Stimulated activated CD4-positive, alpha-beta T cell treated with anti-CD3 and anti-CD28 coated beads, Interleukin-2, amount 100 ng/mL, for 4 hours (primary cell): ENCODE measurements at regions not wholly inside any gene's neighbourhood (a gene's known extent, or its start where the extent isn't known, plus 50 kb on each side); places are given as distances from the start of the nearest gene placed in this dataset.
"Not testable (repeated sequence)": the region's sequence is repeated elsewhere in the genome, so short reads cannot be mapped to it uniquely, and the experiment has no call there.

Experiments used
- DNase-seq: peaks from one replicate; pipeline ENCODE4 v3.0.0-alpha.2; 2020; ENCODE audit warnings: low read depth

GRCh38 chr16:47858333-47858982 lies 297.3 kb downstream of the ABCC12 start:
- DNase-seq = no peak

DNA sequence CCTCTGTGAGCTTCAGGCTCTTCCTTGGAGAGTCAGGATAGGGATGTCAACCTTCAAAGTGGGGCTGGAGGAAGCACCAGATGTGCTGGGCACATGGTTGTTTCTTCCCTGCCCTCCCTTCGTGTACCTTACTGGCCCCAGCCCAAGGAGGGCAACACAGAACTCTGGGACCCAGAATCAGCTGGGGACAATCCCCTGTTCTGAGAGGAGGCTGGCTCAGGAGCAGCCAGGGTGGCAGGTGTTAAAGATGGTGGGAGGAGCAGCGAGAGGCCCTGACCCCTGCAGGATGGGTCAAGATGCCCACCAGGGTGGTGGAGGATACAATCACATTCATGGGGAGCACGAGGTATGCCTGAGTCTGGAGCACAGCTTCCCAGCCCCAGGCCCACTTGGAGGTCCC lies 300.4 kb downstream of the ABCC12 start:
- DNase-seq = no peak

DNA sequence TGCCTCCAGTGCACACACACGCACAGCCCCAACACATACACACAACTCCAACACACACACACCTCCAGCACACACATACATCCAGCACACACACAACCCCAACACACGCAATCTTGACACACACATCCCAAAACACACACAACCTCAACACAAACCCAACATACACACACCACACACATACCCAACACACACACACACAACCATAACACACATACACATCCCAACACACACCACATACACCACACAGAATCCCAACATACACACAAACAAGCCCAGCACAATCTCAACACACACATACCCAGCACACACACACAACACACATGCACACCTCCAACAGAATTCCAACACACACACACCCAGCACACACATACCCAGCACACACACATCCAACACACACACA lies 301.1 kb downstream of the ABCC12 start:
- DNase-seq = no peak

DNA sequence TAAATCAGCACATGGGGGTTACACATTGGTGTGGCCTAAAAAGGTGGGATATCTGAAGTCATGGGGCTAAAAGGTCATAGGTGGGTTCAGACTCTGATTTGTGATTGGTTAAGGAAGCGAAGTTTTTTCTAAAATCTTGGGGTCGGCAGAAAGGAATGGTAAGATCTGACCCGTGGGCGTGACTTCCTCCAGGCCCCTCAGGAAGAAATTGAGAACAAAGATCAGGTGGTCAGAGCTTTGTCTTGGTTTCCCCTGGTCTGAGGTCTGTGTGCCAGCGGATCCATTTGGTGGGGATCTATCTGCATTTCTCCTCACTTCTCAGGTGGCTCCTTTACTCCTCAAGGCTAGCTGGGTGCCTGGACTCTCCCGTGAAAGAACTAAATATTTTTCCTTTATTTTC lies 302.8 kb downstream of the ABCC12 start:
- no peak for DNase-seq

GRCh38 chr16:47851146-47851545 lies 304.6 kb downstream of the ABCC12 start:
- DNase-seq = no peak

DNA sequence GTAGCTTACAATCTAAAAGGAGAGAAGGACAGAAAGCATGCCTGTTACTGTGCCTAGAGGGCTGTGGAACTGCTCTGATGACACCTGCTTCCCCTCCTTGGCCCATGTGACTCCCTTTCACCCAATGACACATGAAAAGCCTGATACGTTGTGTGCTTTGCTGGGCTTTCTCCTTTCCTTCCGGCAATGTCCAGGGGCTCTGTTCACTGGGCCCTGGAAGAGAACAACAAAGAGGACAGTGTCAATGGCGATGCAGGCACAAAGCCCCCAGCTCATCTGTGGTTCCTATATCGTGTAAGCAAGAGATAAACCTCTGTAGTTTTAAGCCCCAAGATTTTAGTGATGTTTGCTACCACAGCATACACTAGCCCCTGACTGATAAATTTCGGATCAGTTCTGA lies 306.1 kb downstream of the ABCC12 start:
- DNase-seq = no peak

DNA sequence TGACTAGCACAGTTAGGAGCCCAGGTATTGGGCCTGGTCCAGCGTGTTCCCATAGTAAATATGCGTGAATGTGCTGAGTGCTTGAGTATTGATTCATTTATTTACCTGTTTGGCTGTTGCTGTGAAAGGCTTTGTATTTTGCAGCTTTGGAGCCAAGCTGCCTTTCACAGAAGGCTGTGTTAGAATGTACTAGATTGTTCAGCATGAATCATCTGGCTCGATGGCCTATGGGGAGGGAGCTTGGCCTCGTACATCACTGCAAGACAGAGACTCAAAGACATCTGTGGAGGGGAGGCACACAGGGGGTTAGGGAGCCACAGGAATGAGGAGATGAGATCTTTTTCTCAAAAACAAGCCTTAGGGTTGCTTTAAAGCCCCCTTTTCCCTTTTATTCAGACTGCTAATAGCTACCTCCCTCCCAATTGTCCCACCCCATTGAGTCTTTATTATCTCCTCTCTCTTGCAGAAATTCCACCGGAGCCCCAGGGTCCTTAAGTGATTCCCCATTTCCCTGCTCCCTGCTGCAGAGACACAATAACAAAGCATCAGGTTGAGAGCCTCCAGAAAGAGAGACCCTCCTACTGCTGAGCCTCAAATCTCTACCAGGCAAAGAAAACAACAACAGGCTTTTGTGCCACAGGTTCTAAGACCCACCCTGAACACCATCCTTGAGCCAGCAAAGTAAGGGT lies 307.2 kb downstream of the ABCC12 start:
- DNase-seq = no peak

GRCh38 chr16:47847220-47847970 lies 308.4 kb downstream of the ABCC12 start:
- no peak for DNase-seq

DNA sequence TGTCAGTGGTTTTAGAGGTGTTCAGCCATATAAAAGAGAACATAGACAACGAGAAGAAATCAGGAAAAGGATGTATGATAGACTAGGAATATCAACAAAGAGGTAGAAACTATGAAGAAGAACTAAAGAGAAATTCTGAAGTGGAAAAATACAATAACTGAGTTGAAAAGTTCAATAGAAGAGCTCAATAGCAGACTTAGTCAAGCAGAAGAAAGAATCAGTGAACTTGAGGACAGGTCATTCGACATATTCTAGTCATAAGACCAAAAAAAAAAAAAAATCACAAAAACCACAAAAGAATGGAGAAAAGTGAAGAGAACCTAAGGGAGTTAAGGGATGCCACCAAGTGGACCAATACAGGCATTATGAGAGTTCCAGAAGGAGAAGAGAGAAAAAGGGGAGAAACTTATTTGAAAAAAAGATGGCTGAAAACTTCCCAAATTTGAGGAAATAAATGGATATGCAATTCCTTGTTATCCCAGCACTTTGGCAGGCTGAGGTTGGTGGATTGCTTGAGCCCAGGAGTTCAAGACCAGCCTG lies 321.2 kb downstream of the ABCC12 start:
- no peak for DNase-seq

GRCh38 chr16:47833771-47834170 lies 322.0 kb downstream of the ABCC12 start:
- no peak for DNase-seq

- DNase-seq = no peak
Measured at GRCh38 chr16:47829850-47830600, 325.8 kb downstream of the ABCC12 start.

DNA sequence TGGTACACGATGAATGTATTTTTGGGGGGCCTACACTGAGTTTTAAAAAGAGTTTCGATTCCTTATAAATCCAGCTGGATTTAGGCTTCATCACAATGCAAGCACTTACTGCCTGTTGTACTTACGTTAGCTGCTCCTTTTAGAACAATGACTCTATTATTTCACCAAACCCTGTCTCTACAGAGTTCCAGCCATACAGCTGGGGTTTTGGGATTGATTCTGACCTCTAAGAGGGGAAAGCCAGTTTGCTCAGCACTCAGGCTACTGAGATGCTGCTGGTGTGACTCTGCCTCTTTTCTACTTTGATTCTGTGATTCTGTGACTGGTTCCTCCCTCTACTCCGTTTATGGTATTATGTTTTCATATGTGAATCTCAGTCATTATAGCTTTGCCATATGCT lies 329.7 kb downstream of the ABCC12 start:
- no peak for DNase-seq

- DNase-seq = no peak
Measured at GRCh38 chr16:47817048-47817447, 338.7 kb downstream of the ABCC12 start.

DNA sequence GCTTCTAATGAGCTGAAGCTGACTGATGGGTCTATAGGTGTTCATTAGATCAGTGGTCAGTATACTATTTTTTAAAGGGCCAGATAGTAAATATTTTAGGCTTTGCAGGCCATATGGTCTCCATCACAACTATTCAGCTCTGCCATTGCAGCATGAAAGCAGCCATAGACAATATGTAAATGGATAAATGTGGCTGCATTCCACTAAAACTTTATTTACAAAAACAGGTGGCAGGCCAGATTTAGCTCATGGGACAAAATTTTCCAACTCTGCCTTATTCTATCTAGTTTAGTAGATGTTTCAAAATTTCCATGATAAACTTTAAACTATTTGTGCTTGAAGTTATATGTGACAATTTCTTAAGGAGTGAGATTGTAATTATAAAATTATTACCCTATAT lies 339.3 kb downstream of the ABCC12 start:
- no peak for DNase-seq

GRCh38 chr16:47815655-47816054 lies 340.1 kb downstream of the ABCC12 start:
- no peak for DNase-seq

- DNase-seq = not testable (repeated sequence)
Measured at GRCh38 chr16:47811758-47812157, 344.0 kb downstream of the ABCC12 start.

GRCh38 chr16:47806309-47806847 lies 345.2 kb downstream of the PHKB start:
- no peak for DNase-seq

DNA sequence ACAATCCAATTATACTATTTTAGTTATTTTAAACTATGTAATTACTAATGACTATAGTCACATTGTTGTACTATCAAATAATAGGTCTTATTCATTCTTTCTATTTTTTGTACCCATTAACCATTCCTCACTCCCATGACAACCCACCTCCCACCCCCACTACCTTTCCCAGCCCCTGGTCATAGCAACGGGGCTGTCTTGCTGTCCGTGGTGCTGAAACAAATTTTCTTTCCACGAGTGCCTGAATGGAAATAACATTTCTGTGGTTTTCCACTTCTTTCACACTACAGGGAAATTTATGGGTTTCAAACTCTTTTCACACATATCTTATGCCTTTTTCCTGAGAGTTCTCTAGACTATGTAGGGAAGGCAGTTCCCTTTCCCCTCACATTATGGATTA lies 326.6 kb downstream of the PHKB start:
- no peak for DNase-seq

DNA sequence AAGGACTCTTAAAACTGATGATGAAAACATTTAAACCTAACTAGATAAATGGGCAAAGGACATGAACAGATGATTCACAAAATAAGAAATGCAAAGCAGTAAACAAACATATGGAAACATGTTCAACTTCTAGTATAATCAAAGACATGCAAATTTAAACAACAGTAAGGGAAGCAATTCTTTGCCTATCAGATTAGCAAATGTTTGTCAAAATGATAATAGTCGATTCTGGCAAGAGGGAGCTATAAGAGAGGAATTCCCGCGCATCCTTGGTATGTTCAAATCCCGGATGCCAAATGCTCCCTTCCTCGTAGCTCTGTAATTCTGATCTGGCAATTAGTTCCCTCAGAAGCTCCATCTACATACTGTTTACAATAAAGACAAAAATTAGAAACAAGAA lies 320.5 kb downstream of the PHKB start:
- DNase-seq = no peak

DNA sequence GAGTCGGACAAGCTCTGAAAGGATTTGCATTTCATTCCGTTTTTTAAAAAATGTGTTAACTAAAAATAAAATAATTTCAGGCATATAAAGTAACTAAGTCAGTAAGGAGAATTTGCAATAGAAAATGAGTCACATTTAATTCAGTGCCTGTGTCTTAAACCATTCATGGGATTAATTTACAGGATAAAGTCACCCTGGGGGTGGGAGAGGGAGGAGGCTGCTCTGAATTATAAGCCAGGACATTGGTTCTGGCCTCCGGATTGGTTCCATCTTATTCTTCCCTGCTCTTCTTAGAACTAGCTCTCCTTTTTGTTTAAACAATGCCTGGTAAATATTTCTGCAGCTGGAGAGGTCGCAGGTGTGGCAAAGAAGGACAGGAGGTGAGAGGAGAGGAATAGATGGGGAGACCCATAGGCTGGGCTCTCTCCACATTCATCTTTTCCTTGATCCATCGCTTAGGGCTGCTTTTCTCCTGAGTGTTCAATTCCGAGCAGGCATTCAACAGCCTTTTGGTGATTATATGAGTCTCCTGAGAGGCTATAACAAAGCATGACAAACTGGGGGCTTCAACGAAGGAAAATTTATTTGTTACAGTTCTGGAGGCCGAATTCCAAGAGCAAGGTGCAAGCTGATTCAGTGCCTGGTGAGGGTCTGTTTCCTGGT lies 319.2 kb downstream of the PHKB start:
- no peak for DNase-seq
